GM21515 (cell line): ENCODE measurements at regions not wholly inside any gene's neighbourhood (a gene's known extent, or its start where the extent isn't known, plus 50 kb on each side); places are given as distances from the start of the nearest gene placed in this dataset.
"Not testable (repeated sequence)": the region's sequence is repeated elsewhere in the genome, so short reads cannot be mapped to it uniquely, and the experiment has no call there.

Source experiments
- ATAC-seq: cut with Tn5 transposase; IDR thresholded peaks from one replicate; pipeline ENCODE4 v1.9.1; 2021; ENCODE audit not compliant: unreplicated experiment

- ATAC-seq: no peak
Measured at GRCh38 chr4:20196476-20196875, 55.2 kb upstream of the SLIT2 start.

GRCh38 chr4:20195071-20195885 lies 56.4 kb upstream of the SLIT2 start:
- no peak for ATAC-seq

- no peak for ATAC-seq
Measured at GRCh38 chr4:20194123-20195013, 57.3 kb upstream of the SLIT2 start.

DNA sequence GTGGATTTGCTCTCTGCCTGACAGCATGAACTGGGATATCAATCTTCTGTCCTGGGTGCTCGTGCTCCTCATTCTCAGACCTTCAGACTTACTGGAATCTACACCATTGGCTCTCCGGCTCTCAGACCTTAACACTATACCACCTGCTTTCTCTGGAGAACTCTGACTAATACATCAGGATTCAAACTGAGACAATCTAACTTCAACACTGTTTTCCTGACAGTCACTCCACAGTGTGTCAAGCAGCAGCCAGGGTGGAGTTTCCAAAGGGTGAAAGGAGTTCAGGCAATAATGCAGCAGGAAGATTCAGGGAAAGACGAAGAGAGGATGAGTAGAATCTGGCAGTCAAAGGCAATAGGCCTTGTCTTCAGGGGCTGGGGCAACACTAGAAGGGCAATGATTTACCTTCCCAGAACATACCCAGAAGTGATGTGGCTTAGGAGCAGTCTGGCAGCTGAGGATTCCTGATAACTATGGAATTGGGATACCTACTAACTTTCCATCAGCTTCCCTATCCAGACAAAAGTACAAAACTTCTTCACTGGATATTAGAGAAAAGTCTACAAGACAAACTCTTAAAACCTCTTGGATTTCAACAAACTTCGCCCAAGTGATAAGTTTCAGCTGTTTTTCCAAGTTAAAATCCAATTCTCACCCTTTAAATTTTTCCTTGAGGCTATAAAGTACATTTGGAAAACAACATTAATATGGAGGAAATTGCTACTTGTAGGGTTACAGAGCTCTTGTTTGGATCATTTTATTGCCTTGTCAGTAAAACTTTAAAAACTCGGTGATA lies 58.4 kb upstream of the SLIT2 start:
- no peak for ATAC-seq

DNA sequence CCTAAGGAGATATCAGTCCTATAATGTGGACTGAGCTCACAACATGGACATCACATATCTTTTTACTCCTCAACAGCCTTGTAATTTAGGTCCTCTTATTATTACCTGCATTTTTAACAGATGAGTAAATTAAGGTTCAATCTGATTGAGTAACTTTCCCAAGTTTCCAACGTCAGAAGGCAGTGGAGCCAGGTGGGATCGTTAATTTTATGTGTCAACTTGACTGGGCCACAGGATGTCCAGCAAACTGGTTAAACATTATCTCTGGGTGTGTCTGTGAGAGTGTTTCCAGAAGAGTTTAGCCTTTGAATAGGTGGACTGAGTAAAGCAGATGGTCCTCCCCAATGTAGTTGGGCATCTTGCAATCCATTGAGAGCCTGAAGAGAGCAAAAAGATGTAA lies 59.0 kb upstream of the SLIT2 start:
- ATAC-seq: no peak

GRCh38 chr4:20185103-20185502 lies 66.6 kb upstream of the SLIT2 start:
- no peak for ATAC-seq

- ATAC-seq: not testable (repeated sequence)
Measured at GRCh38 chr4:20183131-20183530, 68.6 kb upstream of the SLIT2 start.

GRCh38 chr4:20181926-20182325 lies 69.8 kb upstream of the SLIT2 start:
- ATAC-seq: no peak

DNA sequence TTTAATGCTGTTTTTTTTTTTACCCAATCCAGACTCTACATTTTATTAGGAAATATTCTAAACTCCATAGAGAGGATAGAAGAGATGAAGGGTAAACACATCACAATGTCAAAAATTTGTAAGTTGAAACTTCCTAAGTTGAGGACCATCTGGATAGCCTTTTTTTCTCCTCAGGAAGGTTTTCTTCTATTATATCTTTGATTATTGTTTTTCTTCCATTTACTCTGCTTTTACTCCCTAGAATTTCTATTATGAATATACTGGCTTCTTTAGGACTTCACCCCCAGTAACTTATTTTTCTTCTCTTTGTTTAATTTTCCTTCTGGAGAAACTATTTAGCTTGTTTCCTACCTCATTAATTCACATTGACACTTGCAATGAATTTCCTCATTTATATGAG lies 71.2 kb upstream of the SLIT2 start:
- no peak for ATAC-seq

GRCh38 chr4:20178902-20179576 lies 72.7 kb upstream of the SLIT2 start:
- ATAC-seq: no peak

DNA sequence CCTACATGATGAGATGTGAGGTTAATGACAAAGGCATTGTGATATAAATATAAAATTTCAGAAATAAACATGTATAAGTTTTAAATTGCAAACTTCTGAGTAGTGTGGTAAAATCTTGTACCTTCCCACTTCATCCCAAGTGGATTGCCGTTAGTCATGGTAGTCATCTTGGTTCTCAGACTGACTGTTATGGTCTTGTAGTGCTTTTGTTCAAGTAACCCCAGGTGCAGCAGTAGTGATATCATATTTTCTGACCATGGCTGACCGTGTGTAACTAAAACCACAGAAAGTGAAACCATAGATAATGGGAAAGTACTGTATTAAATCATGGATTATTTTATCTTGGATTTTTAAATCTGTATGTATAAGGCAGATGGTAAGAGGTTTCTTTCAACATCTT lies 74.8 kb upstream of the SLIT2 start:
- ATAC-seq: no peak

DNA sequence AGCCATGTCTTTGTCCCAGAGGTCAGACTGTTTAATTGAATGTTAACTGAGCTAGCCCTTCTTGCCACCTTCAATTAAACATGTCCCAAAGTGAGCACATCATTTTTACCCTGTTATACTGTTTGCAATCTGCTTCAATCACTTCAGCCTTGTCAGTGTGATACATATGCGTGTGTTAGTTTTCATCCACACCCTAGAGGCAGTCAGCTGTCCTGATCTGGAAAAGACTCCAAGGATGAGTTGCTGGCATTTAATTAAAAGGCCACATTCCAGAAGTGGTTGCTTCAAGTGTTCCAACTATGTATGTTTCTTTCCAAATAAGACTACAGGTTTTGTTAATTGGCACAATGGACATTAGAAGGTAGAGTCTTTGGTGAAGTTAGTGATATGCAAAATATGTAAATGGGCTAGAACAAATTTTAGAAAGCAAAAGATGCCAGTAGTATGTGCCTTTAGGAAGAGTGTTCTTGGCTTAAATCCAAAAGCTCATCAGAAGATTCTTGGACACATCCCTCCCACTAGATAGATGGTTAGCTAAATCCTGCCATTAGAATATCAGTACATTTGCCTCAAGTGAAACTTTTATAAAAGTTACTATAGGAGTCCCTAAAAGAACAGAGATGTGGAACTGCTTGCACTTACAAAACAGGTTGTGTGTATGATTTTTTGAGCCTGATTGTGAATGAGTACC lies 79.5 kb upstream of the SLIT2 start:
- no peak for ATAC-seq

GRCh38 chr4:20166544-20166943 lies 85.2 kb upstream of the SLIT2 start:
- ATAC-seq: no peak

GRCh38 chr4:20159516-20159915 lies 92.2 kb upstream of the SLIT2 start:
- ATAC-seq: no peak

DNA sequence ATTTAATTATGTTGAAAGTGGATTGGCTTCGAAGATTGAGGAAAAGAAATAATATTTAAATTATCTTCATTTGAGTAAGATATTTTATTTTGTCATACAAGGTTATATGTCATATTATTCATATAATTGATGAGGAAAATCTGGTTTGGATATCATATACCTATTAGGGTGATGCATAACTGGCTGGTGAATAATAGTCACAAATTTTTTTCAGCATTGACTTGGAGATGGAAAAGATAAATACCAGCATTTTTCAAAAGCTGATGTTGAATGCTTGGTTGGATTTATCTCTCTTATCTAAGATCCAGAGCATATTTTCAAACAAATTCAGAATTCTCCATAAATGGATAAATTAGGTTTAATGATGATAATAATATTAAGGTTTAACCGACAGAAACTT lies 93.5 kb upstream of the SLIT2 start:
- no peak for ATAC-seq

DNA sequence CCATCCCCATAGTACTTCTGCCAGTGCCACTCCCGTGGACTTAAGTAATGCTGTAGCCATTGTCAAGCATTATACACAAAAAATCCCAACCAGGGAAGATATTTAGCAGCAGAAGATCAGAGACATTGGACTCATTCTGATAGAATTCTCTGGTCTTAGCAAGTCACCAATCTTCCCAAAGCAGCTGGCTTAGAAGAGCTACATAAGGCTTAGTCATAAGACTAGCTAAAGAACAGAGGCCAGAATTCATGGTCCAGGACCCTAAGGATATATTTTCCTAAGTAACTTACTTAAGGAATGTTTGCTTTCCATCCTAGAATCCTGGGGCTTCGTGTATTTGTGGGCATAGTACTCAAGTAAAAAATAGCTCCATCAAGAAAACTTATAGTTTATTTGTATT lies 100.3 kb upstream of the SLIT2 start:
- no peak for ATAC-seq

- not testable (repeated sequence) for ATAC-seq
Measured at GRCh38 chr4:20149143-20149542, 102.6 kb upstream of the SLIT2 start.

DNA sequence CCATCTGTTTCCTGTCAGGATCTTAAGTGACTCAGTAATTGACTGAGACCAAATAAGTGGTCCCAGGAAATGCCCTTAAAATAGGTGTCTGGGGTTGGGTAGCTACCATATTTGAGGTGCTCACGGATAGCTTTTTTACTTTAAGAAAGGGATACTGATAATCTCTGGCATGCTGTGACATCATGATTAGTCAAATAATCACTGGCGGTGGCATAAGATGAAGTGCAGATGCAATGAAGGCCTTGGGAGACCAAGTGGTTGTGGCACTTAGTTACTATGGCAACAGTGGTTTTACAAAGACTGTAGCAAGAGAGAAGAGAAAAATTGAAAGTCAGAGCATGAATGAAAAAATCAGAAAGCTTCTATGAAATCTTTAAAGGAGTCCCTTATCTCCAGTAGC lies 114.5 kb upstream of the SLIT2 start:
- ATAC-seq: no peak

GRCh38 chr4:20127626-20128025 lies 124.1 kb upstream of the SLIT2 start:
- no peak for ATAC-seq

- ATAC-seq: no peak
Measured at GRCh38 chr4:20126906-20127305, 124.8 kb upstream of the SLIT2 start.
